ENCODE measurements at regions not wholly inside any gene's neighbourhood (a gene's known extent, or its start where the extent isn't known, plus 50 kb on each side); places are given as distances from the start of the nearest gene placed in this dataset.
A peak's percentile ranks its signal among the peaks of the same experiment; 100 is the strongest.

GRCh38 chr11:38169286-38169685, 1571.2 kb upstream of the RAG2 start:
- Histone ChIP-seq H3K9ac (ENCODE audit: low read length) (no peak overlapping the region), H3K4me3 (ENCODE audit: insufficient read depth, low read depth, low read length) (no peak overlapping the region), H3K27me3 (ENCODE audit: insufficient read depth, low read length) (no peaks in the 10 kb centered on the region), H3K4me2 (ENCODE audit: low read length) (peak overlapping the region; percentile 21), H3K4me1 (ENCODE audit: insufficient read depth, low read length) (peaks cover 14% of the 10 kb centered on the region), H4K20me1 (ENCODE audit: insufficient read depth, low read length) (no peaks in the 10 kb centered on the region), H3K27ac (ENCODE audit: low read depth, low read length) (peak overlapping the region; percentile 43), H3K79me2 (ENCODE audit: insufficient read depth, low read length) (no peaks in the 10 kb centered on the region), H3K9me3 (ENCODE audit: insufficient read depth, low read depth, low read length) (no peaks in the 10 kb centered on the region), H2AFZ (ENCODE audit: low read depth, low read length) (no peak overlapping the region), H3K36me3 (ENCODE audit: insufficient read depth, low read length) (no peaks in the 10 kb centered on the region)
- no peak overlapping the region for H3K27ac Mint-ChIP-seq (ENCODE audit: unreplicated experiment)
- FAIRE-seq (no peak), DNase-seq (ENCODE audit: low read depth) (peak; percentile 76)
- no peaks in the 10 kb centered on the region for H3K36me3 Mint-ChIP-seq (ENCODE audit: low read depth, unreplicated experiment)
- peaks cover 13% of the 10 kb centered on the region for H3K4me1 Mint-ChIP-seq (ENCODE audit: low read depth, unreplicated experiment)
- peaks cover 6% of the 10 kb centered on the region for H3K9me3 Mint-ChIP-seq (ENCODE audit: unreplicated experiment)
- no peak overlapping the region for H3K4me3 Mint-ChIP-seq (ENCODE audit: unreplicated experiment)
- no peak for TF ChIP-seq EZH2 (IDR thresholded peaks at IDR 0.05; ENCODE audit: insufficient read depth, low read length)
- no peak for TF ChIP-seq CTCF (IDR thresholded peaks at IDR 0.05; ENCODE audit: insufficient read depth, low read depth, low read length)
- no peaks in the 10 kb centered on the region for H3K27me3 Mint-ChIP-seq (ENCODE audit: low read depth, unreplicated experiment)

DNA sequence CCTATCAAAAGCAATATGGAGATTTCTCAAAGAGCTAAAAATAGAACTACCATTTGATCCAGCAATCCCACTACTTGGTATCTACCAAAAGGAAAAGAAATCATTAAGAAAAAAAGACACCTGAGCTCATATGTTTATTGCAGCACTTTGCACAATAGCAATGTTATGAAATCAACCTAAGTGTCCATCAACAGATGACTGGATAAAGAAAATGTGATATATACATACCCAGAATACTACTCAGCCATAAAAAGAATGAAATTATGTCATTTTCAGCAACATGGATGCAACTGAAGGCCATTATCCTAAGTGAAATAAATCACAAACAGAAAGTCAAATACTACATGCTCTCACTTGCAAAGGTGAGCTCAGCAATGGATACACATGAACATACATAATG, 1565.5 kb upstream of the RAG2 start:
- no peaks in the 10 kb centered on the region for H3K27me3 ChIP-seq (ENCODE audit: insufficient read depth, low read length)
- no peak overlapping the region for H3K9ac ChIP-seq (ENCODE audit: low read length)
- no peak overlapping the region for H3K27ac Mint-ChIP-seq (ENCODE audit: unreplicated experiment)
- H4K20me1 ChIP-seq (ENCODE audit: insufficient read depth, low read length) = no peaks in the 10 kb centered on the region
- H3K9me3 ChIP-seq (ENCODE audit: insufficient read depth, low read depth, low read length) = no peaks in the 10 kb centered on the region
- no peaks in the 10 kb centered on the region for H3K79me2 ChIP-seq (ENCODE audit: insufficient read depth, low read length)
- H3K27me3 Mint-ChIP-seq (ENCODE audit: low read depth, unreplicated experiment) = no peaks in the 10 kb centered on the region
- FAIRE-seq (no peak), DNase-seq (ENCODE audit: low read depth) (no peak)
- H3K36me3 Mint-ChIP-seq (ENCODE audit: low read depth, unreplicated experiment) = no peaks in the 10 kb centered on the region
- H3K4me1 ChIP-seq (ENCODE audit: insufficient read depth, low read length) = no peaks in the 10 kb centered on the region
- H3K4me1 Mint-ChIP-seq (ENCODE audit: low read depth, unreplicated experiment) = no peaks in the 10 kb centered on the region
- H3K4me3 Mint-ChIP-seq (ENCODE audit: unreplicated experiment) = no peak overlapping the region
- no peak overlapping the region for H3K4me2 ChIP-seq (ENCODE audit: low read length)
- TF ChIP-seq CTCF (IDR thresholded peaks at IDR 0.05; ENCODE audit: insufficient read depth, low read depth, low read length) = no peak
- H3K9me3 Mint-ChIP-seq (ENCODE audit: unreplicated experiment) = peaks cover 6% of the 10 kb centered on the region
- no peak overlapping the region for H2AFZ ChIP-seq (ENCODE audit: low read depth, low read length)
- no peaks in the 10 kb centered on the region for H3K36me3 ChIP-seq (ENCODE audit: insufficient read depth, low read length)
- H3K4me3 ChIP-seq (ENCODE audit: insufficient read depth, low read depth, low read length) = no peak overlapping the region
- no peak overlapping the region for H3K27ac ChIP-seq (ENCODE audit: low read depth, low read length)

GRCh38 chr11:38160433-38160832, 1562.4 kb upstream of the RAG2 start:
- Histone ChIP-seq H3K9me3 (ENCODE audit: insufficient read depth, low read depth, low read length) (no peaks in the 10 kb centered on the region), H3K36me3 (ENCODE audit: insufficient read depth, low read length) (no peaks in the 10 kb centered on the region), H3K4me3 (ENCODE audit: insufficient read depth, low read depth, low read length) (no peak overlapping the region), H3K9ac (ENCODE audit: low read length) (no peak overlapping the region), H3K27me3 (ENCODE audit: insufficient read depth, low read length) (no peaks in the 10 kb centered on the region), H2AFZ (ENCODE audit: low read depth, low read length) (no peak overlapping the region), H3K27ac (ENCODE audit: low read depth, low read length) (no peak overlapping the region), H3K4me1 (ENCODE audit: insufficient read depth, low read length) (no peaks in the 10 kb centered on the region), H4K20me1 (ENCODE audit: insufficient read depth, low read length) (no peaks in the 10 kb centered on the region), H3K4me2 (ENCODE audit: low read length) (no peak overlapping the region), H3K79me2 (ENCODE audit: insufficient read depth, low read length) (no peaks in the 10 kb centered on the region)
- Mint-ChIP-seq H3K27ac (ENCODE audit: unreplicated experiment) (no peak overlapping the region), H3K27me3 (ENCODE audit: low read depth, unreplicated experiment) (no peaks in the 10 kb centered on the region), H3K36me3 (ENCODE audit: low read depth, unreplicated experiment) (no peaks in the 10 kb centered on the region), H3K9me3 (ENCODE audit: unreplicated experiment) (peaks cover 5% of the 10 kb centered on the region), H3K4me1 (ENCODE audit: low read depth, unreplicated experiment) (no peaks in the 10 kb centered on the region), H3K4me3 (ENCODE audit: unreplicated experiment) (no peak overlapping the region)
- FAIRE-seq (no peak), DNase-seq (ENCODE audit: low read depth) (no peak)
- TF ChIP-seq EZH2 (IDR thresholded peaks at IDR 0.05; ENCODE audit: insufficient read depth, low read length) (no peak), CTCF (IDR thresholded peaks at IDR 0.05; ENCODE audit: insufficient read depth, low read depth, low read length) (no peak)
